HepG2 (cell line): ENCODE measurements at regions not wholly inside any gene's neighbourhood (a gene's known extent, or its start where the extent isn't known, plus 50 kb on each side); places are given as distances from the start of the nearest gene placed in this dataset.

Experiments
- ATAC-seq: fragments of 200-7000 bp; cut with Tn5 transposase; 3 replicates; pipeline ENCODE4 v1.9.1; 2020; ENCODE audit warnings: mild to moderate bottlenecking, moderate library complexity
- BruUV-seq: library from RNA; stranded (reverse); fragments of 400-500 nt; replicated peaks from 2 replicates; lab custom pipeline; 2021; lab: Mats Ljungman, UMichigan
- CTCF ChIA-PET: fragments of 300-600 bp; formaldehyde crosslinking; extraction: SDS; loops from one replicate; lab custom pipeline; 2021; ENCODE audit warnings: low total read pairs, inconsistent platforms, low intra/inter-chr PET ratio; lab: Yijun Ruan, JAX
- POLR2A ChIA-PET: fragments of 350-600 bp; sonication (Branson Sonifier 250); formaldehyde crosslinking; loops from one replicate; lab custom pipeline; 2020; ENCODE audit warnings: antibody characterized with exemption, inconsistent platforms; lab: Yijun Ruan, JAX
- DNase-seq: peaks from one replicate; pipeline ENCODE4 v3.0.0-alpha.2; 2015; ENCODE audit warnings: low spot score
- FAIRE-seq: peaks from 3 replicates; lab custom pipeline; 2011; peaks lifted over from hg19 to GRCh38; lab: Jason Lieb, UNC
- H2AFZ ChIP-seq: one replicate; pipeline ENCODE4 v1.6.1; 2011; ENCODE audit warnings: low read length, inconsistent platforms
- H3K27ac ChIP-seq: fragments of 300-600 bp; 3 replicates; pipeline ENCODE4 v1.8.0; 2011; ENCODE audit warnings: mixed run types, mild to moderate bottlenecking, mixed read lengths, low read length, inconsistent platforms; ENCODE audit not compliant: insufficient read depth; ENCODE audit errors: extremely low read length
- H3K27me3 ChIP-seq, 2 experiments: fragments of 200-600 bp in 1 of 2; 2 replicates in 1 of 2; 3 replicates in 1 of 2; pipeline versions ENCODE4 v1.6.0 to v1.8.0; 2011; ENCODE audit warnings: low read length in 2 of 2, mild to moderate bottlenecking in 2 of 2, moderate library complexity in 2 of 2, inconsistent platforms in 1 of 2; ENCODE audit not compliant: insufficient read depth in 2 of 2, control insufficient read depth in 1 of 2
- H3K36me3 ChIP-seq, 2 experiments: fragments of 200-600 bp in 1 of 2; replicated peaks in 1 of 2; 2 replicates in 1 of 2; 3 replicates in 1 of 2; pipeline versions ENCODE4 v1.5.1 to v1.8.0; 2011; ENCODE audit warnings: low read length in 2 of 2, inconsistent platforms in 1 of 2; ENCODE audit not compliant: insufficient read depth in 2 of 2, control insufficient read depth in 1 of 2
- H3K4me1 ChIP-seq: 2 replicates; pipeline ENCODE4 v1.5.1; 2012; ENCODE audit warnings: low read length, inconsistent platforms; ENCODE audit not compliant: insufficient read depth
- H3K4me2 ChIP-seq: 2 replicates; pipeline ENCODE4 v1.6.0; 2011; ENCODE audit warnings: low read depth, low read length, inconsistent platforms
- H3K4me3 ChIP-seq, 3 experiments: fragments of 200-600 bp in 1 of 3; sonication (generic), shearing (Covaris generic) in 1 of 3; replicated peaks in 1 of 3; 2 replicates each; pipeline ENCODE4 v1.5.1; 2011 to 2016; ENCODE audit warnings: low read length in 3 of 3, inconsistent platforms in 2 of 3, low read depth in 2 of 3, mild to moderate bottlenecking in 2 of 3, control low read depth in 1 of 3, mixed read lengths in 1 of 3; ENCODE audit not compliant: insufficient read depth in 1 of 3
- H3K79me2 ChIP-seq: one replicate; pipeline ENCODE4 v1.6.1; 2011; ENCODE audit warnings: low read length, inconsistent platforms; ENCODE audit not compliant: insufficient read depth
- H3K9ac ChIP-seq: 2 replicates; pipeline ENCODE4 v1.6.0; 2011; ENCODE audit warnings: mild to moderate bottlenecking, low read depth, low read length, inconsistent platforms; ENCODE audit not compliant: insufficient read depth
- H3K9me3 ChIP-seq: 2 replicates; pipeline ENCODE4 v1.5.1; 2012; ENCODE audit warnings: mild to moderate bottlenecking, low read length
- H4K20me1 ChIP-seq: 2 replicates; pipeline ENCODE4 v1.6.0; 2011; ENCODE audit warnings: inconsistent platforms, mild to moderate bottlenecking, low read length, moderate library complexity; ENCODE audit not compliant: insufficient read depth
- CBX5 ChIP-seq: sonication (generic); formaldehyde crosslinking; IDR thresholded peaks from 2 replicates; pipeline ENCODE4 v1.4.0; 2020; ENCODE audit warnings: missing genetic modification reagents, borderline replicate concordance
- HNRNPLL ChIP-seq: fragments of 200-400 bp; formaldehyde crosslinking; IDR thresholded peaks from 2 replicates; pipeline ENCODE4 v1.6.1; 2017; ENCODE audit warnings: mild to moderate bottlenecking, low read depth, low read length; ENCODE audit not compliant: poor library complexity, severe bottlenecking
- MXD3 ChIP-seq: IDR thresholded peaks from 2 replicates; pipeline ENCODE4 v1.6.1; 2016; ENCODE audit warnings: mild to moderate bottlenecking, missing biosample characterization, missing genetic modification reagents
- REXO4 ChIP-seq: sonication (generic); formaldehyde crosslinking; IDR thresholded peaks from 2 replicates; pipeline ENCODE4 v1.8.0; 2022; ENCODE audit warnings: missing genetic modification reagents, mild to moderate bottlenecking, borderline replicate concordance
- TAF1 ChIP-seq: sonication (generic); formaldehyde crosslinking; IDR thresholded peaks from 2 replicates; pipeline ENCODE4 v1.4.0; 2020; ENCODE audit warnings: missing genetic modification reagents
- TMF1 ChIP-seq: sonication (generic); formaldehyde crosslinking; IDR thresholded peaks from 2 replicates; pipeline ENCODE4 v1.8.1; 2022; ENCODE audit warnings: low read depth, missing genetic modification reagents
- ZMYM4 ChIP-seq: sonication (generic); formaldehyde crosslinking; IDR thresholded peaks from 2 replicates; pipeline ENCODE4 v1.8.1; 2023; ENCODE audit warnings: mild to moderate bottlenecking, missing genetic modification reagents
- ZNF556 ChIP-seq: sonication (generic); formaldehyde crosslinking; IDR thresholded peaks from 2 replicates; pipeline ENCODE4 v1.4.0; 2020; ENCODE audit warnings: mild to moderate bottlenecking, missing genetic modification reagents, borderline replicate concordance
- ZNF567 ChIP-seq: sonication (generic); formaldehyde crosslinking; IDR thresholded peaks from 2 replicates; pipeline ENCODE4 v1.8.1; 2023; ENCODE audit warnings: mild to moderate bottlenecking, missing genetic modification reagents, borderline replicate concordance
- WGBS: methylation state at CpG from one replicate; pipeline ENCODE4 v1.1.6; 2017; ENCODE audit warnings: low lambda C conversion rate; 5-methylcytosine and 5-hydroxymethylcytosine counted together
- in situ Hi-C: cut with HindIII; loops from 2 replicates; pipeline ENCODE4 v1.10.0; 2017; ENCODE audit warnings: low pct_unique_long_range_greater_than_20kb; ENCODE audit not compliant: extremely low pct_ligation_motif_present
- intact Hi-C: fragments of 100-400 bp; cut with micrococcal nuclease; formaldehyde crosslinking; loops from one replicate; pipeline ENCODE4 v1.10.0; 2022; ENCODE audit not compliant: unreplicated experiment
- TF ChIP-seq, protein P1 (sequence below): IDR thresholded peaks from 2 replicates; pipeline ENCODE4 v1.6.1; 2012; ENCODE audit warnings: low read length, improper control_type of control experiment

DNA sequence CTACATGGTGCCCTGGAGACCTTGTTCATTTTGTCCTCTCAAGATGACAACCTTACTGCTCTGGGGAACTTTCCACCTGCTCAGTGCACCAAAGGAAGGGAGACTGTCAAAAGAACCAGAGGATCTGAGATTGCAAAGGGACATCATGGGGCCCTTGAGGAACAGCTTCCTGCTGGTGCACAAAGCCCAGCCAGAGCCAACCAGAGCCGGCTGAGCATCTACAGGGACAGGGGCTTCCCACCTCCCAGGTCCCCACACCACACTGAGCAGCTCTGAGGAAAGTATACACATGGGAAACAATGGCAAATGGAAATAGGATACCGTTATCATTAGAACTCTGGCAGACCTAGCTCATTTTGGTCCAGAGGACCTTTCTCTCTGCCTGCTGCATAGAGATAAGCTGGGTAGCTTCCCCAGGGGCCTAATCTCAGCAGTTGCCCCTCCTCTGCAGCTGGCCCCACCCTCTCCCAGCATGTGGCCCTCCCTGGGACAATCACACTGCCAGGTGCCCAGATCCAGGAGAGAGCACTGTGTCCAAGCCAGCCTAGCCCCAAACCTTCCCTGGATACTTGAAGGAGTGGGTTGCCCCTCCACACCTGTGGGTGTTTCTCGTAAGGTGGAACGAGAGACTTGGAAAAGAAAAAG, 123.4 kb upstream of the PRR20G start:
- DNase-seq (no peak), ATAC-seq (no peak), FAIRE-seq (no peak)
- H4K20me1 ChIP-seq, result no peaks in the 10 kb centered on the region
- WGBS, result 0% methylated on average over 2 of the region's 4 CpGs
- TF ChIP-seq TMF1 (CRISPR knock-in tag), result no peak
- no peak for TF ChIP-seq MXD3 (CRISPR knock-in tag)
- no peak for TF ChIP-seq HNRNPLL
- no peak for TF ChIP-seq ZNF567 (CRISPR knock-in tag)
- TF ChIP-seq, protein P1, sequence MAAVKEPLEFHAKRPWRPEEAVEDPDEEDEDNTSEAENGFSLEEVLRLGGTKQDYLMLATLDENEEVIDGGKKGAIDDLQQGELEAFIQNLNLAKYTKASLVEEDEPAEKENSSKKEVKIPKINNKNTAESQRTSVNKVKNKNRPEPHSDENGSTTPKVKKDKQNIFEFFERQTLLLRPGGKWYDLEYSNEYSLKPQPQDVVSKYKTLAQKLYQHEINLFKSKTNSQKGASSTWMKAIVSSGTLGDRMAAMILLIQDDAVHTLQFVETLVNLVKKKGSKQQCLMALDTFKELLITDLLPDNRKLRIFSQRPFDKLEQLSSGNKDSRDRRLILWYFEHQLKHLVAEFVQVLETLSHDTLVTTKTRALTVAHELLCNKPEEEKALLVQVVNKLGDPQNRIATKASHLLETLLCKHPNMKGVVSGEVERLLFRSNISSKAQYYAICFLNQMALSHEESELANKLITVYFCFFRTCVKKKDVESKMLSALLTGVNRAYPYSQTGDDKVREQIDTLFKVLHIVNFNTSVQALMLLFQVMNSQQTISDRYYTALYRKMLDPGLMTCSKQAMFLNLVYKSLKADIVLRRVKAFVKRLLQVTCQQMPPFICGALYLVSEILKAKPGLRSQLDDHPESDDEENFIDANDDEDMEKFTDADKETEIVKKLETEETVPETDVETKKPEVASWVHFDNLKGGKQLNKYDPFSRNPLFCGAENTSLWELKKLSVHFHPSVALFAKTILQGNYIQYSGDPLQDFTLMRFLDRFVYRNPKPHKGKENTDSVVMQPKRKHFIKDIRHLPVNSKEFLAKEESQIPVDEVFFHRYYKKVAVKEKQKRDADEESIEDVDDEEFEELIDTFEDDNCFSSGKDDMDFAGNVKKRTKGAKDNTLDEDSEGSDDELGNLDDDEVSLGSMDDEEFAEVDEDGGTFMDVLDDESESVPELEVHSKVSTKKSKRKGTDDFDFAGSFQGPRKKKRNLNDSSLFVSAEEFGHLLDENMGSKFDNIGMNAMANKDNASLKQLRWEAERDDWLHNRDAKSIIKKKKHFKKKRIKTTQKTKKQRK, result no peak
- TF ChIP-seq ZNF556, result no peak
- no peak for TF ChIP-seq CBX5
- TF ChIP-seq ZMYM4, result no peak
- no peak for TF ChIP-seq REXO4 (CRISPR knock-in tag)
- no peak for TF ChIP-seq TAF1 (CRISPR knock-in tag)
- ChIA-PET POLR2A (no interaction called here), CTCF (no interaction called here)
- no peak overlapping the region for H3K4me2 ChIP-seq
- no peaks in the 10 kb centered on the region for H3K79me2 ChIP-seq
- H3K27ac ChIP-seq, result no peak overlapping the region
- H3K36me3 ChIP-seq, result no peaks in the 10 kb centered on the region
- no peaks in the 10 kb centered on the region for H3K9me3 ChIP-seq
- intact Hi-C loops, result no loop called here
- no TSS peak for BruUV-seq
- H3K4me1 ChIP-seq, result no peaks in the 10 kb centered on the region
- H3K27me3 ChIP-seq, result peaks cover 6 to 48% of the 10 kb centered on the region in 2 experiments; a peak in 4 of 5 replicates
- H2AFZ ChIP-seq, result no peak overlapping the region
- H3K4me3 ChIP-seq, result no peak overlapping the region
- in situ Hi-C loops, result no loop called here
- H3K9ac ChIP-seq, result no peak overlapping the region
